ENCODE measurements at regions not wholly inside any gene's neighbourhood (a gene's known extent, or its start where the extent isn't known, plus 50 kb on each side); places are given as distances from the start of the nearest gene placed in this dataset.
"Not testable (repeated sequence)": the region's sequence is repeated elsewhere in the genome, so short reads cannot be mapped to it uniquely, and the experiment has no call there.

DNA sequence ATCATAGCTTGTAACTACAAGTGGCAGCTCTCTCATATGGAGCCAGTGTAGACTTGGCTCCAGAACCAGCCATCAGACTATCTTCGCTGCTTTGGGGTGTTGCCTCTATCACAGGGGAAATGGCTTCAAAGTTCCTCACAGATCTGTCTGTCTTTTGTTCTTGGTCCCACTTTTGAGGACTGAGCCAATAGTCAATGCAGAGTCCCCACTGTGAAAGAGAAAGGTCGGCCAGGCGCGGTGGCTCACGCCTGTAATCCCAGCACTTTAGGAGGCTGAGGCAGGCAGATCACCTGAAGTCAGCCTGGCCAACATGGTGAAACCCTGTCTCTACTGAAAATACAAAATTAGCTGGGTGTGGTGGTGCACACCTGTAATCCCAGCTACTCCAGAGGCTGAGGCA is 86.9 kb upstream of the FZD7 start:
- not testable (repeated sequence) for H3K9me3 Mint-ChIP-seq; H3K4me1 Mint-ChIP-seq (ENCODE audit: low read depth); H3K36me3 Mint-ChIP-seq (ENCODE audit: low read depth); H3K27ac Mint-ChIP-seq; H3K4me3 Mint-ChIP-seq
- peaks cover 13% of the 10 kb centered on the region for H3K27me3 Mint-ChIP-seq

GRCh38 chr2:201947287-201947686 is 86.4 kb upstream of the FZD7 start:
- Mint-ChIP-seq H3K4me3 (no peak overlapping the region), H3K4me1 (ENCODE audit: low read depth) (no peaks in the 10 kb centered on the region), H3K27me3 (peaks cover 10% of the 10 kb centered on the region), H3K36me3 (ENCODE audit: low read depth) (no peaks in the 10 kb centered on the region), H3K9me3 (no peaks in the 10 kb centered on the region), H3K27ac (no peak overlapping the region)

DNA sequence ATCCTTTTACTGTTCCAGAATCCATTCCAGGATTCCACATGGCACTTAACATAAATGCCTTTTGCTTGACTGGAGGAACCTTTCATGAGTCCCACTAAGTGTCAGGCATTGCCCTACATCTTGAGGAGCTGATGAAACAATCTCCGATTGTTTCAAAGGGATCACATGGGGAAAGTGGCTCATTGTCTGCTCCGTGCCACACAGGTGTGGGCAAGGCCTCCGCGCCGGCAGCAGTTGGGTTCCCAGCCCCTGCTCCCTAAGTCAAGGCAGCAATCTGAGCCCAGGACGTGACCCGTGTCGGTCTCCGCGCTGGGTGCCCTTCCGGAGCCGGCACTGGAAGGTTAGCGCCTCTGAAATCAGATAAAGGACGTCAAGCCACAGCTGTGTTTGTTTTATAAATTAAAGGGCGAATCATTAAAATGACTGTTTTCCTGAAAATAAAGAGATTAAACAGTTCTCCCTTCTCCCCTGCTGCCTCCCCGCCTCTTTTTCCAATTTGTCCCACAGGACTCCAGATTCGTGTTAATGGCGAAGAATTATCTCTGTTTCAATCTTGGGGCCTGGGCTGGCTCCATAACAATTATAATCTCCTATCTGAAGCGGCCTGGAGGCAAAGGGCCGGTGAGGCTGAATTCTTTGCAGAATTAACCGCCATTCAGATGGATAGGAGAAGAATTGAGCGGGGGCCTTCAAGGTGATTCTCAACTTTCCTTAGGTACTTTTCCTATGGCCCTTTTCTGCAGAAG is 84.3 kb upstream of the FZD7 start:
- no peaks in the 10 kb centered on the region for H3K4me1 Mint-ChIP-seq (ENCODE audit: low read depth)
- H3K4me3 Mint-ChIP-seq: no peak overlapping the region
- no peaks in the 10 kb centered on the region for H3K36me3 Mint-ChIP-seq (ENCODE audit: low read depth)
- no peaks in the 10 kb centered on the region for H3K9me3 Mint-ChIP-seq
- H3K27me3 Mint-ChIP-seq: peaks cover 6% of the 10 kb centered on the region
- H3K27ac Mint-ChIP-seq: no peak overlapping the region

- Mint-ChIP-seq H3K36me3 (ENCODE audit: low read depth) (no peaks in the 10 kb centered on the region), H3K4me3 (no peak overlapping the region), H3K27ac (no peak overlapping the region), H3K27me3 (peaks cover 6% of the 10 kb centered on the region), H3K4me1 (ENCODE audit: low read depth) (no peaks in the 10 kb centered on the region), H3K9me3 (no peaks in the 10 kb centered on the region)
Measured at GRCh38 chr2:201949927-201950246, 83.8 kb upstream of the FZD7 start.

DNA sequence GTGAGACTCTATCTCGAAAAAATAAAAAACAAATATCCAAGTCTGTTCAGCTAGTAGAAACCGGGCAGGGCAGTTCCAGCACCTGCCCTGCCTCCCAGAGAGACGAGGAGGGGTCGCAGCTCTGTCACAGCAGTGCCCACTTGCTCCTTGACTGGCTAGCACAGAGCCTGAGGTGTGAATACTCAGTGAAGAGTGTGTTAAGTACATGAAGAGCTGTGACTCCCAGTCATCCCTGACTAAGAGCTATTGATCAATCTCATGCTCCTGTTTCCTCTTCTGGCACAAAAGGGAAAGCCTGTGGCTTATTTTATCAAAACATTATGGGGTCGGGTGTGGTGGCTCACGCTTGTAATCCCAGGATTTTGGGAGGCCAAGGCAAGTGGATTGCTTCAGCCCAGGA is 83.0 kb upstream of the FZD7 start:
- peaks cover 13% of the 10 kb centered on the region for H3K27me3 Mint-ChIP-seq
- no peaks in the 10 kb centered on the region for H3K9me3 Mint-ChIP-seq

DNA sequence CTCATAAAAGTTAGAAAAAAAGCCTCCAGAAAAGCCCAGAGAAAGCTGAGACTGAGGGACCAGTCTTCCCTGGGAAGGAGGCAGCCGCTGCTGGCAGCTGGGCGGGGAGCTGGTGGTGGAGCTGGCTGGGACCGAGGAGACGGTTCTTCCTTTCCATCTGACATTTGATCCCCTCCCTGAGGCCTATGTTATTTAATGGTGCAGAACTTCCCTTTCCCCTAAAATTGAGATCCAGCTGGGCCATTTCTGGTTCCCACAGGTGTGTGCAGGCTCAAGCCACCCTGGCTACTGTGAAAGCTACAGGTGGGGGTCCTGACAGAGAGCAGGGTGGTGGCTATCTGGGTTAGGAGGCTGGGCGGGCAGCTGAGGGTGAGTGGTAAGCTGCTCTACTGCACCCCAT is 81.5 kb upstream of the FZD7 start:
- Mint-ChIP-seq H3K4me3 (no peak overlapping the region), H3K36me3 (ENCODE audit: low read depth) (no peaks in the 10 kb centered on the region), H3K4me1 (ENCODE audit: low read depth) (no peaks in the 10 kb centered on the region), H3K27ac (no peak overlapping the region), H3K27me3 (peaks cover 12% of the 10 kb centered on the region), H3K9me3 (no peaks in the 10 kb centered on the region)

More for the DNA sequence above, 83.0 kb upstream of the FZD7 start:
- Mint-ChIP-seq H3K36me3 (ENCODE audit: low read depth) (no peaks in the 10 kb centered on the region), H3K27ac (no peak overlapping the region), H3K4me3 (no peak overlapping the region), H3K4me1 (ENCODE audit: low read depth) (no peaks in the 10 kb centered on the region)

GRCh38 chr2:201953396-201953795 is 80.3 kb upstream of the FZD7 start:
- Mint-ChIP-seq H3K27ac (no peak overlapping the region), H3K9me3 (no peaks in the 10 kb centered on the region), H3K4me3 (no peak overlapping the region), H3K27me3 (peaks cover 12% of the 10 kb centered on the region), H3K36me3 (ENCODE audit: low read depth) (no peaks in the 10 kb centered on the region), H3K4me1 (ENCODE audit: low read depth) (no peaks in the 10 kb centered on the region)

DNA sequence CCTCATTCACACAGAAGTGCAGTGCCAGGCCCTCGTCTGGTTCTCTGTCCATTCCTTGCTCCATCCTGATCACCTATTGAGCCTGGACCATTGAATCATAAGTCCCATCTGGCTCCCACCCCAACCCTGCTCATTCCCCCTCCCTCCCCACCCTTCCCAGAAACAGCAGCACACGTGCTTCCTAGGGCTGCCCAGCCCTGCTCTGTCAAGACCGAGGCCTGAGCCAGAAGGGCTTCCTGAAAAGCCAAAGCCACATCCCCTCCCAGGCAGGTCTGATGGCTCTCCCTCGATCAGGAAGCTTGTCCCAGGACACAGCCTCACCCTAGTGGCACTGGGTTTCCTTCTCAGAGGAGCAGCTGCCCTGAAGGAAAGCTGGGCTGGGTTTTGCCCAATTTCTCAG is 79.8 kb upstream of the FZD7 start:
- Mint-ChIP-seq H3K9me3 (no peaks in the 10 kb centered on the region), H3K36me3 (ENCODE audit: low read depth) (no peaks in the 10 kb centered on the region), H3K27me3 (peaks cover 12% of the 10 kb centered on the region), H3K27ac (no peak overlapping the region), H3K4me1 (ENCODE audit: low read depth) (no peaks in the 10 kb centered on the region), H3K4me3 (no peak overlapping the region)

- Mint-ChIP-seq H3K27me3 (peaks cover 12% of the 10 kb centered on the region), H3K27ac (no peak overlapping the region), H3K4me1 (ENCODE audit: low read depth) (no peaks in the 10 kb centered on the region), H3K9me3 (no peaks in the 10 kb centered on the region), H3K4me3 (no peak overlapping the region), H3K36me3 (ENCODE audit: low read depth) (no peaks in the 10 kb centered on the region)
Measured at GRCh38 chr2:201955231-201955630, 78.4 kb upstream of the FZD7 start.

- Mint-ChIP-seq H3K36me3 (ENCODE audit: low read depth) (no peaks in the 10 kb centered on the region), H3K9me3 (no peaks in the 10 kb centered on the region), H3K4me1 (ENCODE audit: low read depth) (no peaks in the 10 kb centered on the region), H3K4me3 (no peak overlapping the region), H3K27ac (no peak overlapping the region), H3K27me3 (peaks cover 12% of the 10 kb centered on the region)
Measured at GRCh38 chr2:201955702-201956141, 77.9 kb upstream of the FZD7 start.

GRCh38 chr2:201956361-201956760 is 77.3 kb upstream of the FZD7 start:
- Mint-ChIP-seq H3K27ac (no peak overlapping the region), H3K9me3 (no peaks in the 10 kb centered on the region), H3K27me3 (peaks cover 12% of the 10 kb centered on the region), H3K4me1 (ENCODE audit: low read depth) (no peaks in the 10 kb centered on the region), H3K4me3 (no peak overlapping the region), H3K36me3 (ENCODE audit: low read depth) (no peaks in the 10 kb centered on the region)

DNA sequence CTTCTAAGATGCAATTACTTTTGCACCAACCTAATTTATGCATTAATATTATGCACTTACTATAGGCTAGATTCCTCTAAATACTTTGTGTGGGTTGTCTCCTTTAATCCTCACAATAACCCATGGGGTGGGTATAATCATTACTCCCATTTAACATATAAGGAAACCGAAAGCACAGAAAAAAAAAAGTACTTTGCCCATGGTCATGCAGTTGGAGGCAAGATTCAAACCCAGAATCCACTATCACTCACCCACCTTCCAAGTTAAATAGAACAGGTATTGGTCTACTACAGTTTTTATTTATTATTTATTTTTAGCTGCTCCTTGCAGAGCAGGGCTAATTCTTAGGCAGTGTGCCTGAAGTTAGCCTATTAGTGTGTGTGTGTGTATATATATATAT is 76.6 kb upstream of the FZD7 start:
- Mint-ChIP-seq H3K27me3 (peaks cover 12% of the 10 kb centered on the region), H3K36me3 (ENCODE audit: low read depth) (no peaks in the 10 kb centered on the region), H3K4me3 (no peak overlapping the region), H3K9me3 (no peaks in the 10 kb centered on the region), H3K4me1 (ENCODE audit: low read depth) (no peaks in the 10 kb centered on the region), H3K27ac (no peak overlapping the region)

DNA sequence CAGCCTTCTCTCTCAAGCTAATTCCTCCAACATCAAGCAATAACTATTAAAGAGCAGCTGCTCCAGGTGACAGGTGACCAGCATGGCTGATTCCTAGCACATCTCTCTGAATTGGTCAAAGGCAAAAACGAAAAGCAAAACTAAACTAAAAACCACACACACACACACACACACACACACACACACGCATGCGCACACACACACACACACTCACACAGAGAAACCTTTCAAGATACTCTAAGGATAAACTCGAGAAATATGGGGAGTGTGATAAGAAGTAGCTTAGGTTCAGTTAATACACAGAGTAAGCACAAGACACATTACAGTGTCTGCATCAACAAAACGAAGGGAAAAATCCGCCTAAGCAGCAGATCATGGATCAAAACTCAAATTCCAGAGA is 74.5 kb upstream of the FZD7 start:
- peaks cover 12% of the 10 kb centered on the region for H3K27me3 Mint-ChIP-seq
- H3K27ac Mint-ChIP-seq: no peak overlapping the region
- H3K36me3 Mint-ChIP-seq (ENCODE audit: low read depth): no peaks in the 10 kb centered on the region
- H3K4me1 Mint-ChIP-seq (ENCODE audit: low read depth): no peaks in the 10 kb centered on the region
- no peaks in the 10 kb centered on the region for H3K9me3 Mint-ChIP-seq
- H3K4me3 Mint-ChIP-seq: no peak overlapping the region

GRCh38 chr2:201959626-201960025 is 74.0 kb upstream of the FZD7 start:
- Mint-ChIP-seq H3K27ac (no peak overlapping the region), H3K27me3 (peaks cover 12% of the 10 kb centered on the region), H3K4me1 (ENCODE audit: low read depth) (no peaks in the 10 kb centered on the region), H3K4me3 (no peak overlapping the region), H3K9me3 (no peaks in the 10 kb centered on the region), H3K36me3 (ENCODE audit: low read depth) (no peaks in the 10 kb centered on the region)

GRCh38 chr2:201960305-201960704 is 73.3 kb upstream of the FZD7 start:
- Mint-ChIP-seq H3K9me3 (no peaks in the 10 kb centered on the region), H3K36me3 (ENCODE audit: low read depth) (no peaks in the 10 kb centered on the region), H3K27ac (no peak overlapping the region), H3K27me3 (peaks cover 8% of the 10 kb centered on the region), H3K4me1 (ENCODE audit: low read depth) (no peaks in the 10 kb centered on the region), H3K4me3 (no peak overlapping the region)

DNA sequence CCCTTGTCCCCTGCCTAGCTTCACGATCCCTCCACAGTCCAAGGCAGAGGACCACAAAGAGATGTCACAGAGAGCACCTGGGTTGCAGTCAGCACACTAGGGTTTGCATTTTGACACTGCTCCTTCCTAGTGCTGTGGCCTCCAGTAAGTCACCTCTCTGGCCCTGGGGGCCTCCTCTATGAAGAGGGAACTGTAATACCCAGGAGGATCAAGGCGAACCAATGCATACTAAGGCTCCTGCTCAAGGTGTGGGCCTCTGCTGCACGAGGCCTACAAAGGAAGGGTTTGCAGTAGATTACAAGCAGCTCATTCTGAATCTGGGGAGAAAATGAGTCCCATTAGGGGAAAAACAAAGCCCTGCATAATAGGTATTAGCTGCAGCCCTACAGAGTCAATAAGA is 72.3 kb upstream of the FZD7 start:
- no peaks in the 10 kb centered on the region for H3K9me3 Mint-ChIP-seq
- H3K27me3 Mint-ChIP-seq: peaks cover 5% of the 10 kb centered on the region
- H3K4me3 Mint-ChIP-seq: no peak overlapping the region
- H3K4me1 Mint-ChIP-seq (ENCODE audit: low read depth): no peaks in the 10 kb centered on the region
- no peaks in the 10 kb centered on the region for H3K36me3 Mint-ChIP-seq (ENCODE audit: low read depth)
- no peak overlapping the region for H3K27ac Mint-ChIP-seq
